ENCODE measurements at regions not wholly inside any gene's neighbourhood (a gene's known extent, or its start where the extent isn't known, plus 50 kb on each side); places are given as distances from the start of the nearest gene placed in this dataset.

DNA sequence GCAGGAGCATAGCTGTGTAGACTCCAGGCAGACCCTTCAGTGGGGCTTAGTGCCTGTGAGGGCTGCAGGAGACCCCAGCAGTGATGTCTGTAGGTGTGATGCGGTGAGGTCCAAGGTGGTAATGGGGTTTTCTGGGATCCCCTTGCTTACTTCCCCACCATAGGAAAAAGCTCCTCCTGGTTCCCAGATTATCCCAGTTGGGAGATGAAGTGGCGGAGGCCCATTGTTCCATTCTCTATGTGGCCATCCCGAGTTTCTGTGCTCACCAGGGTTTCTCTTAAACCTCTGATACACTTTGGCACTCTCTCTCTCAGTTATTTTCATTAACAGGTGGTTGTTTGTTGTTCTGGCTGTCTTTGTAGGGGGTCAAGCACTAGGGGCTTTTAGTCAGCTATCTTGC, 146.7 kb upstream of the IGF1R start:
- no peaks in the 10 kb centered on the region for H3K36me3 ChIP-seq (ENCODE audit: low read length)
- H3F3A ChIP-seq (ENCODE audit: insufficient read depth) = no peaks in the 10 kb centered on the region
- no peaks in the 10 kb centered on the region for H4K20me1 ChIP-seq (ENCODE audit: low read depth, low read length)
- H3K9ac ChIP-seq (ENCODE audit: low read length) = no peak overlapping the region
- H3K9me3 ChIP-seq (ENCODE audit: insufficient read depth, low read length) = no peaks in the 10 kb centered on the region
- TF ChIP-seq EZH2phosphoT487 (conservative IDR thresholded peaks at IDR 0.05; ENCODE audit: low read length) = no peak
- TF ChIP-seq, protein P1, sequence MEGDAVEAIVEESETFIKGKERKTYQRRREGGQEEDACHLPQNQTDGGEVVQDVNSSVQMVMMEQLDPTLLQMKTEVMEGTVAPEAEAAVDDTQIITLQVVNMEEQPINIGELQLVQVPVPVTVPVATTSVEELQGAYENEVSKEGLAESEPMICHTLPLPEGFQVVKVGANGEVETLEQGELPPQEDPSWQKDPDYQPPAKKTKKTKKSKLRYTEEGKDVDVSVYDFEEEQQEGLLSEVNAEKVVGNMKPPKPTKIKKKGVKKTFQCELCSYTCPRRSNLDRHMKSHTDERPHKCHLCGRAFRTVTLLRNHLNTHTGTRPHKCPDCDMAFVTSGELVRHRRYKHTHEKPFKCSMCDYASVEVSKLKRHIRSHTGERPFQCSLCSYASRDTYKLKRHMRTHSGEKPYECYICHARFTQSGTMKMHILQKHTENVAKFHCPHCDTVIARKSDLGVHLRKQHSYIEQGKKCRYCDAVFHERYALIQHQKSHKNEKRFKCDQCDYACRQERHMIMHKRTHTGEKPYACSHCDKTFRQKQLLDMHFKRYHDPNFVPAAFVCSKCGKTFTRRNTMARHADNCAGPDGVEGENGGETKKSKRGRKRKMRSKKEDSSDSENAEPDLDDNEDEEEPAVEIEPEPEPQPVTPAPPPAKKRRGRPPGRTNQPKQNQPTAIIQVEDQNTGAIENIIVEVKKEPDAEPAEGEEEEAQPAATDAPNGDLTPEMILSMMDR (IDR thresholded peaks at IDR 0.05; ENCODE audit: insufficient read depth, low read length, poor library complexity, severe bottlenecking) = no peak
- H3K9me2 ChIP-seq (replicated peaks; ENCODE audit: insufficient read depth, low read length) = no peaks in the 10 kb centered on the region
- H3K4me2 ChIP-seq (ENCODE audit: low read depth, low read length, poor library complexity, severe bottlenecking) = no peak overlapping the region
- H3K27me3 ChIP-seq (ENCODE audit: low read length) = no peaks in the 10 kb centered on the region
- H3K79me2 ChIP-seq (ENCODE audit: insufficient read depth, low read length) = no peaks in the 10 kb centered on the region
- no peak overlapping the region for H3K27ac ChIP-seq (ENCODE audit: low read depth, low read length)
- no peak overlapping the region for H2AFZ ChIP-seq (ENCODE audit: low read depth, low read length, severe bottlenecking)
- H3K4me3 ChIP-seq (ENCODE audit: insufficient read depth, low read length, poor library complexity, severe bottlenecking) = no peak overlapping the region

DNA sequence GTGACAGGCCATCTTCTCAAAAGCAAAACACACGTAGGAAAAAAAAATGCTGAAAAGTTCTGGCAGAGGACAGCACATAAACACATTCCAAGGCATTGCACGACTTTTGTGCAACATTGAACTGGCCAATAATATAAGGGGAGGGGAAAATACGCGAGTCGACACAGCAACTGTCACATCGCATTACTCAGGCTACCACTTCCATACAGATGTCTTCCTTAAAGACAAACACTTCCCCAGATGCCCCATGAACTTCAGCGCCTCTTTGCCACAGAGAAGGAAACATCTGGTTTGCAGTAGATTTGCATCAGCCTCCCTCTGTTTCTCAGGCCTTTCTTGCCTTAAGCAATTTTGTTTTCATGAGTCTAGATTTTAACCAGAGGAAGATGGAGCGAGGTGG, 144.4 kb upstream of the IGF1R start:
- Histone ChIP-seq H3K9ac (ENCODE audit: low read length) (no peak overlapping the region), H3K36me3 (ENCODE audit: low read length) (no peaks in the 10 kb centered on the region), H2AFZ (ENCODE audit: low read depth, low read length, severe bottlenecking) (no peak overlapping the region), H3K9me3 (ENCODE audit: insufficient read depth, low read length) (no peaks in the 10 kb centered on the region), H3K79me2 (ENCODE audit: insufficient read depth, low read length) (no peaks in the 10 kb centered on the region), H3K27me3 (ENCODE audit: low read length) (no peaks in the 10 kb centered on the region), H3K4me2 (ENCODE audit: low read depth, low read length, poor library complexity, severe bottlenecking) (no peak overlapping the region), H4K20me1 (ENCODE audit: low read depth, low read length) (no peaks in the 10 kb centered on the region), H3K27ac (ENCODE audit: low read depth, low read length) (no peak overlapping the region), H3K4me3 (ENCODE audit: insufficient read depth, low read length, poor library complexity, severe bottlenecking) (no peak overlapping the region), H3K9me2 (replicated peaks; ENCODE audit: insufficient read depth, low read length) (no peaks in the 10 kb centered on the region), H3F3A (ENCODE audit: insufficient read depth) (no peaks in the 10 kb centered on the region)
- TF ChIP-seq EZH2phosphoT487 (conservative IDR thresholded peaks at IDR 0.05; ENCODE audit: low read length) = no peak
- TF ChIP-seq, protein P1 (IDR thresholded peaks at IDR 0.05; ENCODE audit: insufficient read depth, low read length, poor library complexity, severe bottlenecking) = no peak

DNA sequence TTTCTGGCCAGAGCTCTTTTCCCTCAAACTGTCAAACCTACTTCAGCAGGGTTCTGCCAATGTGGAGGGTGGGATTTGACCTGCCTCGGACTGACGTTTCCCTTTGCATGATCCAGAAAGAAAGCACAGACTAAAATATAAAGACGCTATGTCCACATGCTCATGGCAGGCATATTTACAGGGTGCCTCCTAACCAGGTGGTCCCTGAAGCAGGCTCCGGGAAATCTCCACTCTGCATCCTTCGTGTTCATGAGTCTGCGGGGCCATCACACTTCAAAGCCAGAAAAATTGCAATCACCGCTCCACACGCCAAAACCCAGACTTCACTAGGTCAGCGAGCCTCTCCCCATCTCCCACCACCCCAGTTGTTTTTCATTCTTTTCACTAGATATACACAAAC, 143.3 kb upstream of the IGF1R start:
- Histone ChIP-seq H3K9ac (ENCODE audit: low read length) (no peak overlapping the region), H3K36me3 (ENCODE audit: low read length) (no peaks in the 10 kb centered on the region), H4K20me1 (ENCODE audit: low read depth, low read length) (no peaks in the 10 kb centered on the region), H3K79me2 (ENCODE audit: insufficient read depth, low read length) (no peaks in the 10 kb centered on the region), H3K9me2 (replicated peaks; ENCODE audit: insufficient read depth, low read length) (no peaks in the 10 kb centered on the region), H3K27me3 (ENCODE audit: low read length) (no peaks in the 10 kb centered on the region), H3K4me3 (ENCODE audit: insufficient read depth, low read length, poor library complexity, severe bottlenecking) (no peak overlapping the region), H3K9me3 (ENCODE audit: insufficient read depth, low read length) (no peaks in the 10 kb centered on the region), H3K27ac (ENCODE audit: low read depth, low read length) (no peak overlapping the region), H2AFZ (ENCODE audit: low read depth, low read length, severe bottlenecking) (no peak overlapping the region), H3K4me2 (ENCODE audit: low read depth, low read length, poor library complexity, severe bottlenecking) (no peak overlapping the region), H3F3A (ENCODE audit: insufficient read depth) (no peaks in the 10 kb centered on the region)
- TF ChIP-seq EZH2phosphoT487 (conservative IDR thresholded peaks at IDR 0.05; ENCODE audit: low read length) = no peak
- TF ChIP-seq, protein P1 (IDR thresholded peaks at IDR 0.05; ENCODE audit: insufficient read depth, low read length, poor library complexity, severe bottlenecking) = no peak
